ENCODE measurements at regions not wholly inside any gene's neighbourhood (a gene's known extent, or its start where the extent isn't known, plus 50 kb on each side); places are given as distances from the start of the nearest gene placed in this dataset.
"Not testable (repeated sequence)": the region's sequence is repeated elsewhere in the genome, so short reads cannot be mapped to it uniquely, and the experiment has no call there.

DNA sequence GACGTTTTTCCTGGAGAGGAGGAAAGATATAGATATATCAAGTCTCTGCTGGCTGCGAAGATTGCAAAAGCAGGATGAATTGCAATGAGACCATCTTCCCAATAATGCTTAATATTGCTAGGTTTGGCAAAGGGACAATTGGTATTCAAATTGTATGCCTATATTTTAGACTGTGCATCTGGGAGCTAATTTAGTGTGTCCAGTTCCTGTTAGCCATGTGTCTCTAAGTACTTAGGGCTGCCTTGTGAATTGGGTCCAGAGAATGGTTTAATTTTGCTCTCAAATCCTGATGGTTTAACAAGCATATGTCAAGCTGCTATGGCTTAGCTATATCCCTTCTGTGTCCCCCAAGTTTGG is 97.6 kb upstream of the ZNF366 start:
- intact Hi-C loops (cut with DNase I) = loop anchor here in 1 of 2 donors (10.0 kb wide), 1 partner anchor 220 kb away; no protein-coding TSS in a partner anchor
- no peak for DNase-seq (ENCODE audit: low spot score)

DNA sequence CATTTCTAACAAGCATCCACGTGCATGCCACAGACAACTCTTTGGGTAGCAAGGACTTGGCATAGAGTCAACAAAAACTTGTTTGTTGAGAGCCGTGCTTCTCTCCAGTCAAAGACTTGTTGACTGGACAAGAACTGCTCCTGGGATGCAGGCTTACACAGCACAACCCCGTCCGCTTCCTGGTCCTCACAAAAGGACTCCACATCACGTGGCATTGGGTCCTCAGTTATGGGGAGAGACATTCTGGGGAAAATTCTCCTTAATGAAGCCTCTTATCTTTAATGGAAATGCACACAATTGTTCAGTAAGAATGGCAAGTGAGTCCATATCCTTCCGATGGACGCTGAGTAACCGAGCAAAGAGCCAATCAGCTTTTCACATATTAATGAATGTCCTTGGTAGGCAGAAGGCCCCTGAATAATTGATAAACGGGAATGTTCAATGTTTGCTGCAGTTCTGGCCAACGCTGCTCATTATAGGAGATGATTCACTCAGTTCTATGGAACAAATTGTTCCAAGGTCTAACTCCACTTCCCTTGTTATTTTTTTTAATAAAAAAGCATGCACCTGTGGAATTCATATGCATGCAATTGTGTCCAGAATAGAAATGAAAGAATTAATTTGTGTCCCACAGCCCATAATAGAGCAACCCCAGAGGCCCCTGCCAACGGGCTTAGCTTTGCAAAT is 97.0 kb upstream of the ZNF366 start:
- intact Hi-C loops (cut with DNase I) = loop anchor here in 1 of 2 donors (10.0 kb wide), 1 partner anchor 221 kb away; no protein-coding TSS in a partner anchor
- no peak for DNase-seq (ENCODE audit: low spot score)

GRCh38 chr5:72602696-72603685 is 95.8 kb upstream of the ZNF366 start:
- DNase-seq (ENCODE audit: low spot score) = no peak
- intact Hi-C loops (cut with DNase I) = loop anchor here in 1 of 2 donors (10.0 kb wide), 1 partner anchor 222 kb away; no protein-coding TSS in a partner anchor

GRCh38 chr5:72601861-72602260 is 94.7 kb upstream of the ZNF366 start:
- no peak for DNase-seq (ENCODE audit: low spot score)
- intact Hi-C loops (cut with DNase I) = loop anchor here in 1 of 2 donors (10.0 kb wide), 1 partner anchor 223 kb away; no protein-coding TSS in a partner anchor

- intact Hi-C loops (cut with DNase I) = loop anchor here in 1 of 2 donors (10.0 kb wide), 1 partner anchor 224 kb away; no protein-coding TSS in a partner anchor
Observed at GRCh38 chr5:72600391-72600981, 93.3 kb upstream of the ZNF366 start.

DNA sequence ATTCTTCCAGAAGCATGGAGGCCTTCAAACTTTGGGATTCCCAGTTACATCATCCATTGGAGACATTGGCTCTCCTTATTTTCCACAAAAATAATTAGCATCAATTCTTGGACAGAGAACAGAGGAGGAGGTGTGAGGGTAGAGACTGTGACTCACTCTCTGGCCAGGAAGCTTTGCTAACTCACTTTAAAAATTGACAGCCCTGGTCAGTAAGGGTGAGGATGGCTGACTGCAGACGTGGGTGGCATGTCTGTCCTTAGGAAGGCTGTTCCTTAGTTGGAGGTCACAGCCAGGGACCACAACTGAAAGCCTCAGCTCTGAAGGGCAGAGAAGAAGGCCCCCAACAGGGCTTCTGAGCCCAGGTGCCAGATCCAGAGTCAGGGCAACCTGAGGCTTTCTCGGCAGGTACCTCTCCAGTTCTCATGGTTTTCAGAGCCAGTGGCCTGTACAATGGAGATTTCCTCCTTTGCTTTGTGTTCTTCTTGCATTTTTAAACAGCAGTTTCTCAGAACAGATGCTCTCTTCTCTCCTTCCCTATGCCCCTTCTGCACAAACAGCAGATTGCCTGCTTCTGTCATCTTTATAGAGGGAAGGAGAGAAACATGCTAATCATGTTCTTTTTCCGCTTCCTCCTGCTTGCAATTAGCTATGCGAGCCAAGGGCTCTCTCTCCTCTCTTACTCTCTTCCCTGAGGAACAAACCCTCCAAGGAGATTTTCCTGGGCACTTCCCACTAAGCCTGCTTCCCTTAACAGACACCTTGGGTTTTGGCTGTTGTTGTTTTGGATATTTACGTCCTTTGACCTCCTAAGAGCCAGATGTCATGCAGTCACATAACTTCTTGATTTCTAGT is 92.5 kb upstream of the ZNF366 start:
- no peak for DNase-seq (ENCODE audit: low spot score)
- intact Hi-C loops (cut with DNase I) = loop anchor here in 1 of 2 donors (10.0 kb wide), 1 partner anchor 225 kb away; no protein-coding TSS in a partner anchor

More at GRCh38 chr5:72600391-72600981, 93.3 kb upstream of the ZNF366 start:
- no peak for DNase-seq (ENCODE audit: low spot score)

DNA sequence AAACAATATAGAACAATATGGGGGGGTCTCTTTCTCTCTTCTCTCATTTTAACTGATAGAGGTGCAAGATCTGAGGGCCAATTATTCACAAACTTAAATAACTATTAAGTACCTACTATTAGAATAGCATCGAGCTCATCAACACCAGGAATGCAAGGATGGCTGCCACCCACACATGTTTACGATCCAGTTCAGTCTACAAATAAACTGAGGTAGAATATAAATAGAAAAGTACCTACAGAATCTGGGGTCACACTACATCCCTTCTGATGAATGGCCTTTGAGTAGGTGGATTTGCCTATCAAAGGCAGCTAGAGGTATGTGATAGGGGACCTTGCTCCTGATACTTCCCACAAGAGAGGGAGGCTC is 91.8 kb upstream of the ZNF366 start:
- intact Hi-C loops (cut with DNase I) = no loop called here
- no peak for DNase-seq (ENCODE audit: low spot score)

DNA sequence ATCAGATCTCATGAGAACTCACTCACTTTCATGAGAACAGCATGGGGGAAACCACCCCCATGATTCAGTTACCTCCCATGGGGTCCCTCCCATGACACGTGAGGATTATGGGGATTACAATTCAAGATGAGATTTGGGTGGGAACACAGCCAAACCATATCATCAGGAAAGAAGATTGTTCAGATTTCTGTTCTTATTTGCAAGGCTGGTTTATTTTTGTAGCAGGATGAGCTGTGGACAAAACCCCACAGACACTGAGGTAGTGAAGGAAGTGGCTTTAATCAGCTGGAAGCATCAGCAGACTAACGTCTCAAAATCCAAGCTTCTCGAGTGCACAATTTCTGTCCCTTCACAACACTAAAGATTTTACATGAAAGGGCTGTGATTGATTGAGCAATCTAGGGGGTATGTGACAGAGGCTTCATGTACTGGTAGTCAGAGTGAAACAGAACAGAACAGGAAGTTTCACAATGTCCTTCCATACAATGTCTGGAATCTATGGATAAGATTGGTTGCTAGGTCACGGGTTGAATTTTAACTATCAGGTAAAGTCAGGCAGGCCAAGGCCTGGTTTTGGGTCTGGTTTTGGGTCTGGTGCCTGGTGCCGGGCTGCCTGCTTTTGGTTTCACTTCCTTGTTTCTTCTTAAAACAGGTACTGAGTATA is 91.3 kb upstream of the ZNF366 start:
- no peak for DNase-seq (ENCODE audit: low spot score)
- intact Hi-C loops (cut with DNase I) = no loop called here

GRCh38 chr5:72597456-72597948 is 90.3 kb upstream of the ZNF366 start:
- DNase-seq (ENCODE audit: low spot score) = no peak
- intact Hi-C loops (cut with DNase I) = no loop called here

DNA sequence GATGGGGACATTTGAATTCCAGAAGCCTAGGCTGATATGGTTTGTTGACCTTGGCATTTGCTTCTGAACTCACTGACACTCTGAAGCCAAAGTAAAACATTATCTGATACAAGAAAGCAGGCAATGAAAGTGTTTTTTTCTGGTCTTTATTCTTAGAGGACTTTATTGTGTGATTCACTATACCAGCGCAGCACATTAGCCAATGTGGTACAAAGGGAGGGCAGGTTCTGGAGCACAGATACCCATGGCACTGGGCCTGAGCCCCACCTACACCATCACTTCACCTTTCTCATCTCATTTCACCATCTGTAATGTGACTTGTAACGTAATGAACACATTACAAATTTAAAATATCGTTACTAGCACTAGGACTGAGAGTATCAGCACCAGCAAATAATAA is 89.7 kb upstream of the ZNF366 start:
- DNase-seq (ENCODE audit: low spot score) = no peak
- intact Hi-C loops (cut with DNase I) = no loop called here

GRCh38 chr5:72588640-72589039 is 81.4 kb upstream of the ZNF366 start:
- intact Hi-C loops (cut with DNase I) = no loop called here
- no peak for DNase-seq (ENCODE audit: low spot score)

DNA sequence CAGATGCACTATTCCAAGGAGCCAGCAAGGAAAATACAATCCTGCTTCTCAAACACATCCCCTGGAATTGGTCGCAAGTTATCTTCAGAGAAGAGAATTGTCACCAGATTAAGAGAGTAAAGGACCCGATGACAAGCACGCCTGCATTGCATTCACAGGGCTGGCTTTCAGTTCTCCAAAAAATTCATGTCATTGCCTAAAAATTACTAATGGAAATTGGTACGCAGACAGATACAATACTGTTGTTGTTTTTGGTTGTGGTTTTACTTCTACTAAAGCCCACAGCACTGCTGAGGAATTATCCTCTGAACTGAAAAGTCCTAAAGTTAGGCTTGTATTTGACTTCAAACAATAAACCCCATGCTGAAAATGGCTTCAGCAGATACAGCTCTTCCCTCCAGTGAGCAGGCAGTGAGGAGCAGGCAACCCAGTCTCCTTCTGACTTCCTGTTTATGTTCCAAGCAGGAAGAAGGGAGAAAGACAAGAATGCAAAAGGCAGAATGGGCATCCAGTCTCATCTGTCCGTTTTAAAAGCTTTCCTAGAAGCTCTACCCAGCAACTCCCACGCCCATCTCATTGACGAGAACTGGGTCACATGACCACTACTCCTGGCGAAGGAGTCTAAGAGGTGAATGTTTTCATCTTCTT is 80.6 kb upstream of the ZNF366 start:
- DNase-seq (ENCODE audit: low spot score) = no peak
- intact Hi-C loops (cut with DNase I) = no loop called here

- DNase-seq (ENCODE audit: low spot score) = no peak
- intact Hi-C loops (cut with DNase I) = no loop called here
Observed at GRCh38 chr5:72586788-72587530, 79.7 kb upstream of the ZNF366 start.

GRCh38 chr5:72584466-72584865 is 77.3 kb upstream of the ZNF366 start:
- intact Hi-C loops (cut with DNase I) = no loop called here
- DNase-seq (ENCODE audit: low spot score) = no peak

DNA sequence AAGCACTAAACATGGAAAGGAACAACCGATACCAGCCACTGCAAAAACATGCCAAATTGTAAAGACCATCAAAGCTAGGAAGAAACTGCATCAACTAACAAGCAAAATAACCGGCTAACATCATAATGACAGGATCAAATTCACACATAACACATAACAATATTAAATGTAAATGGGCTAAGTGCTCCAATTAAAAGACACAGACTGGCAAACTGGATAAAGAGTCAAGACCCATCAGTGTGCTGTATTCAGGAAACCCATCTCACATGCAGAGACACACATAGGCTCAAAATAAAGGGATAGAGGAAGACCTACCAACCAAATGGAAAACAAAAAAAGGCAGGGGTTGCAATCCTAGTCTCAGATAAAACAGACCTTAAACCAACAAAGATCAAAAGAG is 72.1 kb upstream of the ZNF366 start:
- DNase-seq (ENCODE audit: low spot score); intact Hi-C loops (cut with DNase I): not testable (repeated sequence)

DNA sequence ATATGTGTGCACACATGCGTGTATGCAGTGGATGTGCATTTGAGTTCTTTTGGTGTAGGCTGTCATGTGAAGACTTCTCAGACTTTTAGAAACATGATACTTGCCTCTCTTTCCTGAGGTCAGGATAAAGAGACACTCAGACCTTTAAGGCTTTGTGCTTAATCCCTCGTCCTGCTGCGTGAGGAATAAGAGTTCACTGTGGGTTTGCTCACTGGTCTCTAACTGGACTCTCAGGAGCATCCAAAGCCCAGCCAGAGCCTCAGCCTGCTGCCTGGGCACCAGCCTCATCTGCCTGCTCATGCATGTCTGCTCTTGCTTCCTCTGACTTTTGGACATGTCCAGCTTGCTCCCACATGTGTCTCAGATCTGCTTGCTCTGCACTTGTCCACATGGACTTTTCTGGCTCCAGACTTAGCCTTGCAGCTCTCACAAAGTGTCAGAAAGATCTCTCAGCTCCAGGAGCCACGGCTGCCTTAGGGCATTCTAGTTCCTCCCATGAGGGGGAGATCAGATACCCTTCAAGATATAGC is 65.1 kb upstream of the ZNF366 start:
- DNase-seq (ENCODE audit: low spot score) = no peak
- intact Hi-C loops (cut with DNase I) = no loop called here

DNA sequence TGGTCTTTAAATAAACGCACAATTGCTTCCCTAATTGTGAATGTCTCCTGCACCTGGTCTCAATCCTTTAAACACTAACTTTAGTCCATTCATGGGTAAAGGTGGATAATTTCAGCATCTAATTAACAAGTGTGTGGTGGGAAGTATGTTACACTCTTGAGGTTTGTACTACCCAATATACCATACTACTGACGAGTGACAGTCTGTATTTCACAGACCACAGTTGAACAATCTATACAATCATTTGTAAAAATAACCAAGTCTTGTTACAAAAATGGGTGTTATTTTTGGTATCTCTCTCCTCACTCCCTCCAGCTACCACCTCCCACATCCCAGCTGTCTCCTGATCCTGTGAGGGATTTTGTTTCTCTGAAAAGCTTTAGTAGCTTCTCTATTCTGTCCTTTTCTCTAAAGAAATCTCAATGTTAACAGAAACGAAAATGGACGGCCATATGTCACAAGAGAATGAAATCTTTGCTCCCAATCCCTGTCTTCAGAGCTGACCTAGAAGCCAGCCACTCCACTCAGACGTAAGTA is 62.3 kb upstream of the ZNF366 start:
- DNase-seq (ENCODE audit: low spot score) = no peak
- intact Hi-C loops (cut with DNase I) = no loop called here
